NCI-H460 (cell line): ENCODE measurements at regions not wholly inside any gene's neighbourhood (a gene's known extent, or its start where the extent isn't known, plus 50 kb on each side); places are given as distances from the start of the nearest gene placed in this dataset.
"Not testable (repeated sequence)": the region's sequence is repeated elsewhere in the genome, so short reads cannot be mapped to it uniquely, and the experiment has no call there.

ENCODE experiments used
- DNase-seq: peaks from one replicate; pipeline ENCODE4 v3.0.0-alpha.2; 2016; ENCODE audit warnings: low read depth; ENCODE audit errors: extremely low read depth

DNA sequence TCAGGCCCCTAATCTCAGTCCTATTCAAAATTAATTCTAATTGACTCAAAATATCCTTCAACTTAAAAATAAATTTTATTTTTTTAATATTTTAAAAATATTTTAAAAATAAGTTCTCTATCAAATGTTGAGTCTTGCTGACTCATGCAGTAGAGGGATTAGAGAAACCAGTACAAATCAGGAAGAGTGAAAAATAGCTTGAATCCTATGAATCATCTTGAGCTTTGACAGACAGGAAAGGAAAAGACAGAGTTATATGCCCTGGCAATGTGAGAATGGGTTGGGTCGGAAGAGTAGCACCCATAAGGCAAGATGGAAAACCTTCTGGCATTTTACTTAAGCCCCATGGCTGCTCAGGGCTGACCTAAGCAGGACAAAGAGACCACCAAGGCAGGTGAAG, 346.6 kb upstream of the RUNX1 start:
- no peak for DNase-seq

GRCh38 chr21:35394634-35395369, 345.7 kb upstream of the RUNX1 start:
- DNase-seq = no peak

DNA sequence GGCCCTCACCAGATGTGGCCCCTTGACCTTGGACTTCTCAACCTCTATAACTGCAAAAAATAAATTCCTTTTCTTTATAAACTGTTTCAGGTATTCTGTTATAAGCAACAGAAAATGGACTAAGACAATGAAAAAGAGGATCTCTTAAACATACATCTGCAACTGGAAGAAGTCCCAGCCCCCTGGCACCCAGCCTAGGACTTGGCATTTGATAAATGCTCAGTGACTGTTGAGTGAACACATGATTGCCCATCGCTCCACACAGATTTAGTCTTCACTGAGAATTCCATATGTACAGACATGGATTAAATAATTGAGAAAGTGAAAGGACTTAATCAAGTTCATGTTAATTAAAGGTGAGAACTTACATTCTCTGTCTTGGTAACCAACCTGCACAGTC, 344.9 kb upstream of the RUNX1 start:
- no peak for DNase-seq

DNA sequence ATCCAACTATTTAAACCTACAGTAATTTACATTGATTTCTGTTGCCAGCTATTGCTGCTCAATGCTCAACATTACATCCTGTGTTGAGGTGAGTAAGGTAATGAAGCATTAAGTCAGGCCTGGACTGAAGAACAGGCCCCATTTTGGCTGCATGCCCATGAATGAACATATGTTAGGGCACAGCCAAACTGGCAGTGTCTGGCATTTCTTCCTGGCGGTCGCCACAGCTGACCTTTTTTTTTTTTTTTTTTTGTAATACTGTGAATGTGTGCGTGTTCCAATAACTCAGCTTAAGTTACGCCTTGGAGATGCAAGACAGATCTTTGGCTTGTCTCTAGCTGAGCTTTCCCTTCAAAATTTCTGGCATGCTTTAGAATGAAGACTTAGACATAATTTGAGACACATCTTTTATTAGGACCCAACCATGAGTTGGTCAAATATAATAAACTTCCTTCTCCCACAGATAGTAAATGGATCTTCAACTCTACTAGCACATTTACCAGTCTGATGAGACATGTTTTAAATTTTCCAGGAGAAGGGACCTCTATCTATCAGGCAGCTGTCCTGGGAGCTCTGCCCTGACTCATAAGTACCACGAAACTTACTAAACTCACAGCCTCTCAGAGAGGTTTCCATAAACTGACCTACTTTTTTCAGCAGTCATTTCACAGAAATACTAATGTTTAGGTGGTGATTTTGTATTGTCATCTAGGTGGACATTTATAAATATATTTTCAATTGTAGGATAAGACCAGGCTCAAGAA, 341.1 kb upstream of the RUNX1 start:
- DNase-seq = no peak

GRCh38 chr21:35386491-35387079, 337.5 kb upstream of the RUNX1 start:
- DNase-seq = no peak

DNA sequence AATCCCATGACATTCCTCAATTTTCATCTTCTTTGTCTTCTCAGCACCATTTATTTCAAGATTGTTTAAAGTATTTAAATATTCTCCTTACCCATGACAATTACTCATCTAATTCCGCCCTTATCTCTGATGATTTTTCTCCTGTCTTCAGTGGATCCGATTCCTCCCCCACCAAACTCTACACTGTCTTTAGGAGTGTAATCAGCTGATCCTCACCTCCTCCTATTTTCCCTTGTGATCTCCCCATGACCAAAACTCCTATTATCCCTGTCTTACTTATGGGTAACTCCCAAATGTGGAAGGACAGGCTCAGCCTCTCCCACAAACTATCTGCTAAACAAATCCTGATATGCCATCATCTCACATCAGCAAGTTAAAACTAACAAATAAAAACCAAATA, 335.3 kb upstream of the RUNX1 start:
- no peak for DNase-seq

- no peak for DNase-seq
Observed at GRCh38 chr21:35382696-35383095, 333.6 kb upstream of the RUNX1 start.

DNA sequence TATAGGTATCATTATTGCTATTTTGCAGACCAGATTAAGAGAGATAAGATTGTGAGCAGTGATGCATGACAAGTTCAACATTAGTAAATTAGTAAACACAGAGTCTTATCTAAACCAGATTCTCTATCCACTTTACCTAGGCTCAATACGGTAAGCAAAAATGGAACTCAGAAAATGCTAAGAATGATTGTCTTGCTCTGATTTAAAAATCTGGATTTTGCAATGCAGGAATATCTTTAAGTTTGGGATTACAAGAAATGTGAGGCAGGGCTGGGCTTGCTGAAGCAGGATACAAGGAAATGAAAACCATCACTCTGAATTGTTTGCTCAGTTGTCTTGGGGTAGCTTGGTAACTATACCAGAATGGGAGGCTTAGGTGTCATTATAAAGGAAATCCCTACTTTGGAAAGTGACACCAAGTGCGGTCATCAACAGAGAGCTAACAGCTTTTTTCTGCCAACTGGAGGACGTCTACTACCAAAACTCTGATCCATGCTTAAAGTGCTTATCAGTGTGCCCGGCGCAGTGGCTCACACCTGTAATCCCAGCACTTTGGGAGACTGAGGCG, 332.7 kb upstream of the RUNX1 start:
- no peak for DNase-seq

DNA sequence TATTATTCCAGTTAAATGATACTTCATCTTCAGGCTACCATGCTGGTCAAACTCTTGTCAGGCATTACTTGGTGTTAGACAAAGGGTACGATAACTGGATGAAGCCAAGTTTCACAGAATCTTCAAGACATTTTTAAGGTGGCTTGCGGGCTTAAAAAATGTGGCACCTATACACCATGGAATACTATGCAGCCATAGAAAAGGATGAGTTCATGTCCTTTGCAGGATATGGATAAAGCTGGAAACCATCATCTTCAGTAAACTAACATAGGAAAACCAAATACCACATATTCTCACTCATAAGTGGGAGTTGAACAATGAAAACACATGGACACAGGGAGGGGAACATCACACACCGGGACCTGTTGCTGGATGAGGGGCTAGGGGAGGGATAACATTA, 331.2 kb upstream of the RUNX1 start:
- DNase-seq = not testable (repeated sequence)

GRCh38 chr21:35378881-35379280, 329.8 kb upstream of the RUNX1 start:
- DNase-seq = no peak

DNA sequence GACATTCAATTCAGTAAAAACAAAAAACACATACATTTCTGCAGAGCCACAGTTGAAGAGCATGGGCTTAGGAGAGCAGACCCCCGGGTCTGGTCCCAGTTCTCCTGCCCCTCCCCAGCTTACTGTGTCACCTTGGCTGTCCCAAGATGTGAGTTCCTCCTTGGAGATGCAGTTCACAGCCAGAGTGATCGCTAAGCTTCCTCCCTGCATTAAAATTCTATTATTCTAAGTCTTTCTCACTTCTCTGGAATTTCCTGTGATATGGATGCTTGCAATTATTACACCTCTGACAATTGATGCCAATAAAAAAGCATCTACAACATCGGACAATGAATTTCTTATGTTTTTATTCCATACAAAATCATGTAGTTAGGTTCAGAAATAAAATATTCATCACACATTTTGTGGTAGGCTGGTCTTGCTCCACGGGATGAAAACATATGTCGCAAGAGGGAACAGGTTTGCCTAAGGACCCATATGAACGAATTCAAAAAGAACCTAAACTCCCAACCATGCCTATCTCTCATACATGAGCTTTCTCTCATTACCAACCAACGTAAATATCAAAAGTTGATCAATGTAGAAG, 328.5 kb upstream of the RUNX1 start:
- DNase-seq = no peak

DNA sequence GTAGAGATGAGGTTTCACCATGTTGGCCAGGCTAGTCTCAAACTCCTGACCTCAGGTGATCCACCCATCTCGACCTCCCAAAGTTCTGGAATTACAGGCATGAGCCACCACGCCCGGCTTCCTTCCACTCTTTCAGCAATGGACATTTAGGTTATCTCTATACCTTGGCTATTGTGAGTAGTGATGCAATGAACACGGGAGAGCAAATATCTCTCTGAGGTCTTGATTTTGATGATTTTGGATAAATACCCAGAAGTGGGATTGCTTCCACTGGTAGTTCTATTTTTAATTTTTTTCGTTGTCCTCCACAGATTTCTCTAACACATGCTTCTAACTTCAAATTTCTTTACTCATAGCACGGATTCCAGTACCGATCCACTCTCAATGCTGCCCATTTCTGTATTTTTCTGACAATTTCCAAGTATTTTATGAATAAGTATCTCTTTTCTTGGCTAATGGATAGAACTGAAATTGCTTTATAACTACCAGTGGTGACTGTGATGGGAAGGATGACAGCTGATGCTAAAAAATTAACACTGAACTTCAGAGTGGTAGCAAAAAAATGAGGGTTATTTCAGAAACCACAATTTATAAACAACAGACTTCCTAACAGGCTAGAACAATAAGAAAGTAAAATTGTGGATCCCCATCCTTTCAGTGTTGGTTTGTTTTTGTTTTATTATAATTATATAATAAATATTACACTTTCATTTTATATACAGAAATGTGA, 327.5 kb upstream of the RUNX1 start:
- no peak for DNase-seq

- DNase-seq = no peak
Observed at GRCh38 chr21:35375115-35375514, 326.0 kb upstream of the RUNX1 start.

GRCh38 chr21:35373998-35374397, 324.9 kb upstream of the RUNX1 start:
- no peak for DNase-seq

DNA sequence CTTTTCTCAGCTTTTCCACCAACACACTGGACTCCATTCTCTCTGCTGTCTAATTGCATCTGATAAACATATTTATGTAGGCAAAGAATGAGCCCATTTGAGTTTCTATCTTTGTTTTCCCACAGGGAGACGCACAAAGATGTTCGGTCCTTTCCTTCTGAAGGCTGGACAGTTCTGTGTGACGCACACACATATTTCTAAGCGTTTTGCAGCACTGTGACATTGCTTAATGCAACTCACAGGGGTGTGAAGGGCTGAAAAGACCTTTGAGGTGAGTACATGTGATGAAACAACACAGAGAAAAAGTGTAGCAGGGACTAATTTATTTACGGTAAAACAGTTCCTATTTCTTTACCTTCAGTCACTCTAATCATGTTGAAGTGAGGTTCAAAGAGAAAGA, 323.1 kb upstream of the RUNX1 start:
- DNase-seq = no peak

DNA sequence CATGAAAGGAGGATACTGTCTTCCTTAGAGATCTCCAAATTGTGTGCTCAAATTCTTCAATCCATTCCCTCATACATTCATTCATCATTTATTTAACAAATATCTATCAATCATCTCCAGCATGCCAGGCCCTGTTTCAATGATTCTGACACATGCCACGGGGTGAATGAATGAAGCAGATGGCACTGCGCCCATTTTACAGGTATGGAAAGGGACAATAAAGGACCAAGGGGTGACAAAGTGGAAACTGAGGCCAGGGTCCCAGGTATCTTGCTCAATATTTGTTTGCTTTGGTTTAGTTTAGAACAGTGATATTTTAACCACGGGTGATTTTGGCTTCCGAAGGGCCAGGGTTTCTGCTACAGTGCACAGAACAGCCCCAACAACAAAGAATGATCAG, 321.6 kb upstream of the RUNX1 start:
- DNase-seq = no peak

DNA sequence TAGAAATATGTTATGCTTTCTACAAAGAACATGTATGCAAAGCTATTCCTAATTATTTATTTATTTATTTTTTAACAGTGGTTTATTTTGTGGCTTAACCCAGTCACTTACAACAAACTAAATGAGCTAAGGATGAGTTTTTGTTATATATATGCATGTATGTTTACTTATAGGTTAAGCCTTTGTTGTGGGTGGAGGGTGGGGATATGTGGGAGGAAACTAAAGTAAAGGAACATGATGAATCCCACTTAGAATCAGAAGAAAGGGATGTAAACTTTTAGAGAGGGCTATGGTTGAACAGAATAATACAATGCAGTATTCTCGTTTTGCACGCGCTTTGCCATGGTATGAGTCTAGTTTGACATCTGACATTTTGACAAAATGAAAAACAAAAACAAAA, 321.0 kb upstream of the RUNX1 start:
- DNase-seq = no peak

GRCh38 chr21:35368326-35368725, 319.2 kb upstream of the RUNX1 start:
- no peak for DNase-seq

GRCh38 chr21:35367553-35367952, 318.5 kb upstream of the RUNX1 start:
- peak; percentile 69 for DNase-seq

GRCh38 chr21:35366394-35367080, 317.4 kb upstream of the RUNX1 start:
- DNase-seq = no peak
